K562 (cell line): ENCODE measurements at regions not wholly inside any gene's neighbourhood (a gene's known extent, or its start where the extent isn't known, plus 50 kb on each side); places are given as distances from the start of the nearest gene placed in this dataset.

Source experiments
- ATAC-seq: fragments of 200-7000 bp; cut with Tn5 transposase; 3 replicates; pipeline ENCODE4 v1.9.1; 2020; ENCODE audit warnings: moderate library complexity
- BruUV-seq: library from RNA; stranded (reverse); fragments of 400-500 nt; replicated peaks from 2 replicates; lab custom pipeline; 2021; lab: Mats Ljungman, UMichigan
- CTCF ChIA-PET: fragments of 300-600 bp; formaldehyde crosslinking; extraction: SDS; loops from one replicate; lab custom pipeline; 2021; ENCODE audit warnings: low intra/inter-chr PET ratio; lab: Yijun Ruan, JAX
- POLR2A ChIA-PET: fragments of 300-600, 350-650 bp; sonication (Branson Sonifier 250); formaldehyde crosslinking; extraction: SDS; loops from one replicate; lab custom pipeline; 2021; ENCODE audit warnings: antibody characterized with exemption, inconsistent platforms; lab: Yijun Ruan, JAX
- DNase-seq, 4 experiments: peaks; one replicate each; pipeline versions ENCODE4 v3.0.0 to v3.0.0-alpha.2; 2011 to 2018; ENCODE audit warnings: low spot score in 3 of 4, mixed read lengths in 3 of 4; ENCODE audit errors: extremely low read depth in 1 of 4
- FAIRE-seq: peaks from 2 replicates; lab custom pipeline; 2011; peaks lifted over from hg19 to GRCh38; lab: Jason Lieb, UNC
- H2AFZ ChIP-seq: 2 replicates; pipeline ENCODE4 v1.6.0; 2011; ENCODE audit warnings: low read depth, low read length, control low read depth, inconsistent platforms
- H3K27ac ChIP-seq: fragments of 200-600 bp; 3 replicates; pipeline ENCODE4 v1.8.0; 2011; ENCODE audit warnings: low read depth, mild to moderate bottlenecking, control low read depth, inconsistent platforms, low read length, moderate library complexity, mixed read lengths; ENCODE audit errors: extremely low read depth
- H3K27me3 ChIP-seq, 2 experiments: fragments of 300-600 bp in 1 of 2; 2 replicates in 1 of 2; 3 replicates in 1 of 2; pipeline versions ENCODE4 v1.6.0 to v1.8.0; 2011; ENCODE audit warnings: inconsistent platforms in 2 of 2, low read length in 2 of 2, mild to moderate bottlenecking in 1 of 2, mixed read lengths in 1 of 2, moderate library complexity in 1 of 2; ENCODE audit not compliant: control insufficient read depth in 2 of 2, insufficient read depth in 2 of 2
- H3K36me3 ChIP-seq: fragments of 300-600 bp; 3 replicates; pipeline ENCODE4 v1.8.0; 2011; ENCODE audit warnings: mild to moderate bottlenecking, low read length, inconsistent platforms; ENCODE audit not compliant: control insufficient read depth, insufficient read depth
- H3K4me1 ChIP-seq, 2 experiments: fragments of 200-600 bp in 1 of 2; replicated peaks in 1 of 2; 2 replicates in 1 of 2; 3 replicates in 1 of 2; pipeline versions ENCODE4 v1.5.1 to v1.8.0; 2011; ENCODE audit warnings: inconsistent platforms in 2 of 2, low read length in 2 of 2, mild to moderate bottlenecking in 1 of 2, mixed read lengths in 1 of 2, moderate library complexity in 1 of 2; ENCODE audit not compliant: control insufficient read depth in 2 of 2, insufficient read depth in 2 of 2
- H3K4me2 ChIP-seq: 2 replicates; pipeline ENCODE4 v1.6.1; 2011; ENCODE audit warnings: low read length, control low read depth, inconsistent platforms, mixed read lengths; ENCODE audit not compliant: insufficient read depth
- H3K4me3 ChIP-seq: fragments of 200-600 bp; sonication (generic), shearing (Covaris generic); 2 replicates; pipeline ENCODE4 v1.5.1; 2016; ENCODE audit warnings: control low read depth, inconsistent platforms
- H3K79me2 ChIP-seq: fragments of 200-600 bp; 3 replicates; pipeline ENCODE4 v1.8.0; 2011; ENCODE audit warnings: low read length, inconsistent platforms; ENCODE audit not compliant: control insufficient read depth, insufficient read depth
- H3K9ac ChIP-seq, 2 experiments: 2 replicates each; pipeline versions ENCODE4 v1.6.0 to v1.6.1; 2011; ENCODE audit warnings: low read depth in 2 of 2, low read length in 2 of 2, control low read depth in 1 of 2, inconsistent platforms in 1 of 2, mild to moderate bottlenecking in 1 of 2, mixed read lengths in 1 of 2; ENCODE audit not compliant: insufficient read depth in 1 of 2
- H3K9me1 ChIP-seq: one replicate; pipeline ENCODE4 v1.6.0; 2011; ENCODE audit warnings: inconsistent platforms, mild to moderate bottlenecking, low read length, moderate library complexity; ENCODE audit not compliant: control insufficient read depth, insufficient read depth
- H3K9me3 ChIP-seq: replicated peaks from 2 replicates; pipeline ENCODE4 v1.5.1; 2011; ENCODE audit warnings: low read depth, low read length, inconsistent platforms; ENCODE audit not compliant: control insufficient read depth, insufficient read depth
- H4K20me1 ChIP-seq: replicated peaks from 2 replicates; pipeline ENCODE4 v1.6.1; 2011; ENCODE audit warnings: low read length, inconsistent platforms, mixed read lengths; ENCODE audit not compliant: control insufficient read depth, insufficient read depth
- ARID1B ChIP-seq: fragments of 450-650 bp; IDR thresholded peaks from 2 replicates; pipeline ENCODE4 v1.6.1; 2016; ENCODE audit warnings: antibody characterized with exemption, mild to moderate bottlenecking, inconsistent platforms
- FOXA3 ChIP-seq, 2 experiments: fragments of 450-650 bp in 1 of 2; sonication (generic) in 1 of 2; formaldehyde crosslinking; IDR thresholded peaks in 1 of 2; conservative IDR thresholded peaks in 1 of 2; 2 replicates each; pipeline versions ENCODE4 v1.4.0 to v1.8.0; 2020 to 2022; ENCODE audit warnings: mild to moderate bottlenecking in 2 of 2, missing genetic modification reagents in 1 of 2
- NFE2 ChIP-seq: IDR thresholded peaks from 2 replicates; pipeline ENCODE4 v1.6.1; 2014; ENCODE audit warnings: antibody characterized with exemption, low read depth
- PCBP2 ChIP-seq: fragments of 200-400 bp; formaldehyde crosslinking; IDR thresholded peaks from 2 replicates; pipeline ENCODE4 v1.6.1; 2018; ENCODE audit warnings: low read length, low read depth, mild to moderate bottlenecking, moderate library complexity; ENCODE audit not compliant: poor library complexity, severe bottlenecking
- POLR2AphosphoS5 ChIP-seq: IDR thresholded peaks from 2 replicates; pipeline ENCODE4 v1.6.1; 2011; ENCODE audit warnings: mild to moderate bottlenecking, low read depth, low read length, moderate library complexity; ENCODE audit not compliant: control insufficient read depth, insufficient read depth
- PRPF4 ChIP-seq: fragments of 200-400 bp; formaldehyde crosslinking; IDR thresholded peaks from one replicate; pipeline ENCODE4 v1.6.1; 2017; ENCODE audit warnings: low read length, low read depth, mild to moderate bottlenecking; ENCODE audit not compliant: insufficient read depth, poor library complexity, severe bottlenecking
- SIN3A ChIP-seq, 2 experiments: fragments of 150-350 bp in 1 of 2; IDR thresholded peaks; 2 replicates each; pipeline ENCODE4 v1.6.1; 2011 to 2016; ENCODE audit warnings: borderline replicate concordance in 2 of 2, low read depth in 2 of 2, low read length in 2 of 2, mild to moderate bottlenecking in 2 of 2, moderate library complexity in 2 of 2; ENCODE audit not compliant: control insufficient read depth in 1 of 2
- TRIM28 ChIP-seq: fragments of 450-650 bp; IDR thresholded peaks from 2 replicates; pipeline ENCODE4 v1.6.1; 2017
- WGBS: fragments of 100-300 bp; shearing (Covaris generic); methylation state at CpG from one replicate; pipeline ENCODE4 v1.1.6; 2016; ENCODE audit warnings: low coverage, mixed read lengths; ENCODE audit not compliant: insufficient coverage; ENCODE audit errors: missing lambda C conversion rate; 5-methylcytosine and 5-hydroxymethylcytosine counted together
- in situ Hi-C: fragments of 300-500 bp; cut with MboI; formaldehyde crosslinking; loops from 4 replicates; pipeline ENCODE4 v1.15.0; 2018; ENCODE audit warnings: inconsistent platforms, mixed read lengths
- intact Hi-C: fragments of 100-400 bp; cut with micrococcal nuclease; formaldehyde crosslinking; loops from 2 replicates; pipeline ENCODE4 v1.14.2; 2022
- TF ChIP-seq, protein P1 (sequence below), 3 experiments: IDR thresholded peaks in 2 of 3; conservative IDR thresholded peaks in 1 of 3; 2 replicates each; pipeline ENCODE4 v1.5.1; 2011 to 2012; ENCODE audit warnings: low read length in 3 of 3, mild to moderate bottlenecking in 3 of 3, control low read depth in 2 of 3, improper control_type of control experiment in 1 of 3, inconsistent platforms in 1 of 3, low read depth in 1 of 3, mixed read lengths in 1 of 3, moderate library complexity in 1 of 3; ENCODE audit not compliant: insufficient read depth in 2 of 3
- TF ChIP-seq, protein P2 (sequence below): sonication (generic); formaldehyde crosslinking; IDR thresholded peaks from 2 replicates; pipeline ENCODE4 v1.8.1; 2023; ENCODE audit warnings: mild to moderate bottlenecking, missing genetic modification reagents, moderate library complexity
- TF ChIP-seq, protein P3 (sequence below): fragments of 250-450 bp; sonication (Bioruptor Pico); IDR thresholded peaks from 2 replicates; pipeline ENCODE4 v1.8.0; 2021; ENCODE audit warnings: moderate library complexity, mild to moderate bottlenecking, inconsistent platforms

DNA sequence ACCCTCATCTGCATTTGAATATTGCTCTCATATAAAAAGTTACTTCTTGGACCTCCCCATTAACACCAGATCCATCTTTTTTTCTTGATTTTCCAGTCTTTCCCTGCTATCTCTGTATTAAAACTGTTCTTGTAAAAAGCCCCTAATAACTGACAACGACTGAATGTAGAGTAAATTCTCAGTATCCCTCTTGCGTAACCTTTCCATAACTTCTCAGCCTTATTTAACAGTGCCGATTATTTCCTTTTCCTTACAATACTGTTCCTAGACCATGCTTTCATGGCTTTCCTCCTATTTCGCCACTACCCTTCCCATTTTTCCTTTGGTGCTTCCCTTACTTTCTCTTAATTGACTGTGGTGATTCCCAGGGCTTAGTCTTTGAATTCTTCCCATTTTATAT is 348.9 kb upstream of the DSEL start:
- intact Hi-C loops (no loop called here), in situ Hi-C loops (no loop called here)
- H3K27me3 ChIP-seq, result no peaks in the 10 kb centered on the region
- no peaks in the 10 kb centered on the region for H4K20me1 ChIP-seq
- ATAC-seq (no peak), DNase-seq (no peak), FAIRE-seq (no peak)
- no peaks in the 10 kb centered on the region for H3K36me3 ChIP-seq
- H3K27ac ChIP-seq, result no peak overlapping the region
- H3K4me2 ChIP-seq, result no peak overlapping the region
- no peak overlapping the region for H3K4me3 ChIP-seq
- TF ChIP-seq PCBP2, result no peak
- no peak for TF ChIP-seq NFE2
- no peak for TF ChIP-seq POLR2AphosphoS5
- TF ChIP-seq, protein P1, sequence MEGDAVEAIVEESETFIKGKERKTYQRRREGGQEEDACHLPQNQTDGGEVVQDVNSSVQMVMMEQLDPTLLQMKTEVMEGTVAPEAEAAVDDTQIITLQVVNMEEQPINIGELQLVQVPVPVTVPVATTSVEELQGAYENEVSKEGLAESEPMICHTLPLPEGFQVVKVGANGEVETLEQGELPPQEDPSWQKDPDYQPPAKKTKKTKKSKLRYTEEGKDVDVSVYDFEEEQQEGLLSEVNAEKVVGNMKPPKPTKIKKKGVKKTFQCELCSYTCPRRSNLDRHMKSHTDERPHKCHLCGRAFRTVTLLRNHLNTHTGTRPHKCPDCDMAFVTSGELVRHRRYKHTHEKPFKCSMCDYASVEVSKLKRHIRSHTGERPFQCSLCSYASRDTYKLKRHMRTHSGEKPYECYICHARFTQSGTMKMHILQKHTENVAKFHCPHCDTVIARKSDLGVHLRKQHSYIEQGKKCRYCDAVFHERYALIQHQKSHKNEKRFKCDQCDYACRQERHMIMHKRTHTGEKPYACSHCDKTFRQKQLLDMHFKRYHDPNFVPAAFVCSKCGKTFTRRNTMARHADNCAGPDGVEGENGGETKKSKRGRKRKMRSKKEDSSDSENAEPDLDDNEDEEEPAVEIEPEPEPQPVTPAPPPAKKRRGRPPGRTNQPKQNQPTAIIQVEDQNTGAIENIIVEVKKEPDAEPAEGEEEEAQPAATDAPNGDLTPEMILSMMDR (IDR thresholded peaks at IDR 0.05 in 2 of 3, conservative IDR thresholded peaks at IDR 0.05 in 1 of 3; ENCODE audit: insufficient read depth in 2 of 3, low read depth in 1 of 3, low read length in 3 of 3), result no peak
- TF ChIP-seq ARID1B, result no peak
- TF ChIP-seq, protein P2, sequence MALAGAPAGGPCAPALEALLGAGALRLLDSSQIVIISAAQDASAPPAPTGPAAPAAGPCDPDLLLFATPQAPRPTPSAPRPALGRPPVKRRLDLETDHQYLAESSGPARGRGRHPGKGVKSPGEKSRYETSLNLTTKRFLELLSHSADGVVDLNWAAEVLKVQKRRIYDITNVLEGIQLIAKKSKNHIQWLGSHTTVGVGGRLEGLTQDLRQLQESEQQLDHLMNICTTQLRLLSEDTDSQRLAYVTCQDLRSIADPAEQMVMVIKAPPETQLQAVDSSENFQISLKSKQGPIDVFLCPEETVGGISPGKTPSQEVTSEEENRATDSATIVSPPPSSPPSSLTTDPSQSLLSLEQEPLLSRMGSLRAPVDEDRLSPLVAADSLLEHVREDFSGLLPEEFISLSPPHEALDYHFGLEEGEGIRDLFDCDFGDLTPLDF (CRISPR knock-in tag), result no peak
- TF ChIP-seq, protein P3, sequence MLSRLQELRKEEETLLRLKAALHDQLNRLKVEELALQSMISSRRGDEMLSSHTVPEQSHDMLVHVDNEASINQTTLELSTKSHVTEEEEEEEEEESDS (CRISPR knock-in tag), result no peak
- TF ChIP-seq PRPF4, result no peak
- no peak for TF ChIP-seq TRIM28
- TF ChIP-seq SIN3A (IDR thresholded peaks at IDR 0.05; ENCODE audit: borderline replicate concordance in 2 of 2, control insufficient read depth in 1 of 2, low read depth in 2 of 2, low read length in 2 of 2), result no peak
- no peak for TF ChIP-seq FOXA3 (CRISPR knock-in tag; conservative IDR thresholded peaks at IDR 0.05 in 1 of 2, IDR thresholded peaks at IDR 0.05 in 1 of 2)
- WGBS, result 5% methylated on average over 2 of the region's 4 CpGs
- BruUV-seq, result no TSS peak
- H3K4me1 ChIP-seq, result no peaks in the 10 kb centered on the region
- no peak overlapping the region for H2AFZ ChIP-seq
- CTCF ChIA-PET, result no interaction called here
- no peaks in the 10 kb centered on the region for H3K9me1 ChIP-seq
- H3K9ac ChIP-seq, result no peak overlapping the region
- POLR2A ChIA-PET, result no interaction called here
- H3K79me2 ChIP-seq, result no peaks in the 10 kb centered on the region
- no peaks in the 10 kb centered on the region for H3K9me3 ChIP-seq
